Tibial nerve (tissue), 4 donors: ENCODE measurements at regions not wholly inside any gene's neighbourhood (a gene's known extent, or its start where the extent isn't known, plus 50 kb on each side); places are given as distances from the start of the nearest gene placed in this dataset.

Source experiments
- DNase-seq, 2 donors: peaks; one replicate each; pipeline ENCODE4 v3.0.0-alpha.2; 2019; ENCODE audit warnings: low spot score in 2 of 2
- H3K27ac ChIP-seq, 4 donors: fragments of 200-600 bp; sonication (generic) in 3 of 4; one replicate each; pipeline ENCODE4 v1.5.1; 2017 to 2019; ENCODE audit warnings: mild to moderate bottlenecking in 1 of 4
- H3K27me3 ChIP-seq, 2 donors: fragments of 200-600 bp; sonication (generic) in 1 of 2; one replicate each; pipeline versions ENCODE4 v1.5.1 to v1.6.0; 2017 to 2019
- H3K36me3 ChIP-seq, 3 donors: fragments of 200-600 bp; sonication (generic); one replicate each; pipeline ENCODE4 v1.5.1; 2018 to 2019
- H3K4me1 ChIP-seq, 4 donors: fragments of 200-600 bp; sonication (generic) in 3 of 4; one replicate each; pipeline ENCODE4 v1.5.1; 2017 to 2019
- H3K4me3 ChIP-seq, 4 donors: fragments of 200-600 bp; sonication (generic) in 3 of 4; one replicate each; pipeline ENCODE4 v1.5.1; 2017 to 2019; ENCODE audit warnings: mild to moderate bottlenecking in 1 of 4, moderate library complexity in 1 of 4
- H3K9me3 ChIP-seq, 4 donors: fragments of 200-600 bp; sonication (generic) in 3 of 4; one replicate each; pipeline ENCODE4 v1.5.1; 2017 to 2019
- EP300 ChIP-seq, 2 donors: sonication (generic); formaldehyde crosslinking; IDR thresholded peaks; one replicate each; pipeline ENCODE4 v1.6.1; 2017; ENCODE audit warnings: antibody characterized with exemption in 2 of 2, mild to moderate bottlenecking in 1 of 2
- POLR2A ChIP-seq, 2 donors: fragments of 450-650 bp; IDR thresholded peaks; one replicate each; pipeline ENCODE4 v1.6.1; 2017; ENCODE audit warnings: antibody characterized with exemption in 2 of 2, mild to moderate bottlenecking in 2 of 2, moderate library complexity in 2 of 2
- WGBS, 2 donors: methylation state at CpG; one replicate each; pipeline ENCODE4 v1.1.5; 2018; 5-methylcytosine and 5-hydroxymethylcytosine counted together
- TF ChIP-seq, protein P1 (sequence below), 5 experiments: fragments of 200-600 bp in 3 of 5; fragments of 450-650 bp in 2 of 5; sonication (generic) in 3 of 5; IDR thresholded peaks; one replicate each; pipeline ENCODE4 v1.5.1; 2016 to 2019; ENCODE audit warnings: antibody characterized with exemption in 5 of 5, mild to moderate bottlenecking in 3 of 5, moderate library complexity in 2 of 5

DNA sequence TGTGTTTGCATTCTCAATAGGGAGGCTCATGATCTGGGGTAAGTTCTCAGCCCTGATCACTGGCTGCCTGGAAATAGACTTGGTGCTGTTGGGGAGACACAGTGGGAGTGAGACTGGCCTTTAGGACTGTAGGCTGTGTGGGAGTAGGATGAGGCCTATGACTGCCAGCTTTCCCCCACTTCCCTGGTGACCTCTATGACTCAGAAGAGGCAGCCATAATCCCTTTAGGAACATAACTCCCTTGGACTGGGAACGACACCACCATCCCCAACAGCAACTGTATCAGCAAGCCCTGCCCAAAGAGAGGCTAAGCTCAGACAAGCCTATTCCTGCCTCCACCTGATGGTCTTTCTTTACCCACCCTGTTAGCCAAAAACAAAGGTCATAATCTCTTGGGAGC is 91.3 kb downstream of the SUCNR1 start:
- Histone ChIP-seq H3K27ac (no peak overlapping the region), H3K4me1 (peaks cover 0 to 8% (median 0%) of the 10 kb centered on the region in 4 donors), H3K36me3 (no peaks in the 10 kb centered on the region), H3K27me3 (no peaks in the 10 kb centered on the region), H3K4me3 (no peak overlapping the region), H3K9me3 (no peaks in the 10 kb centered on the region)
- no peak for DNase-seq
- 62 to 86% methylated on average over 1 of the region's 1 CpG for WGBS, 2 donors
- TF ChIP-seq POLR2A (IDR thresholded peaks at IDR 0.05) (no peak), EP300 (IDR thresholded peaks at IDR 0.05) (no peak)
- TF ChIP-seq, protein P1, sequence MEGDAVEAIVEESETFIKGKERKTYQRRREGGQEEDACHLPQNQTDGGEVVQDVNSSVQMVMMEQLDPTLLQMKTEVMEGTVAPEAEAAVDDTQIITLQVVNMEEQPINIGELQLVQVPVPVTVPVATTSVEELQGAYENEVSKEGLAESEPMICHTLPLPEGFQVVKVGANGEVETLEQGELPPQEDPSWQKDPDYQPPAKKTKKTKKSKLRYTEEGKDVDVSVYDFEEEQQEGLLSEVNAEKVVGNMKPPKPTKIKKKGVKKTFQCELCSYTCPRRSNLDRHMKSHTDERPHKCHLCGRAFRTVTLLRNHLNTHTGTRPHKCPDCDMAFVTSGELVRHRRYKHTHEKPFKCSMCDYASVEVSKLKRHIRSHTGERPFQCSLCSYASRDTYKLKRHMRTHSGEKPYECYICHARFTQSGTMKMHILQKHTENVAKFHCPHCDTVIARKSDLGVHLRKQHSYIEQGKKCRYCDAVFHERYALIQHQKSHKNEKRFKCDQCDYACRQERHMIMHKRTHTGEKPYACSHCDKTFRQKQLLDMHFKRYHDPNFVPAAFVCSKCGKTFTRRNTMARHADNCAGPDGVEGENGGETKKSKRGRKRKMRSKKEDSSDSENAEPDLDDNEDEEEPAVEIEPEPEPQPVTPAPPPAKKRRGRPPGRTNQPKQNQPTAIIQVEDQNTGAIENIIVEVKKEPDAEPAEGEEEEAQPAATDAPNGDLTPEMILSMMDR (IDR thresholded peaks at IDR 0.05) = no peak

DNA sequence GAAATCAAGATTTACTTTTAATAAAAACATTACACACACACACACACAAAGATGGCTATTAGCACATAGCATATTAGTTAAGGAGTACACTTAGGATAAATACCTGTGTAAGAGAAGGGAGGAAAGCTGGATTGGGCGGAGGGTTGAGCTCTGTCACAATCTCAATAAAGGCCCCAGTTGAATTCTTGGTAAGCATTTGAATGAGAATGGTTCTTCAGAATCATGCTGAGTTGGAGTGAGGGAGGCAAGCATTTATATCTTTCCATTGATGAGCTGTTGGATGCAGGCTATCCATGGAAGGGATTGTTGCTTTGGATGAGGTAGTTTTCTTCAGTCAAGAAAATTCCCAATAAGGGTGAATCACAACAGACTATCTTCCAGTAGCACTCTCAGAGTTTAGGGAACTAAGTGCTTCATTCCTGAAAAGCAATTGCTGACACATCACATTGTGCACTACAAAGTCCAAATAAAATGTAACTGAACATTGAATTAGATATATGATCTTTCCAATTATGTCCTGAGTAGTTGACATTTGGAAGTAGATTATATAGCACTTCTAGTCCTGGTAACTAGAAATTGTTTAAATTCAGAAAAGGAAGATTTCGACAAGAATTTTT is 95.7 kb downstream of the SUCNR1 start:
- Histone ChIP-seq H3K4me1 (no peaks in the 10 kb centered on the region), H3K27ac (no peak overlapping the region), H3K27me3 (no peaks in the 10 kb centered on the region), H3K36me3 (no peaks in the 10 kb centered on the region), H3K9me3 (no peaks in the 10 kb centered on the region), H3K4me3 (no peak overlapping the region)
- TF ChIP-seq, protein P1 (IDR thresholded peaks at IDR 0.05) = no peak
- 83 to 85% methylated on average over 2 of the region's 2 CpGs for WGBS, 2 donors
- DNase-seq = no peak

DNA sequence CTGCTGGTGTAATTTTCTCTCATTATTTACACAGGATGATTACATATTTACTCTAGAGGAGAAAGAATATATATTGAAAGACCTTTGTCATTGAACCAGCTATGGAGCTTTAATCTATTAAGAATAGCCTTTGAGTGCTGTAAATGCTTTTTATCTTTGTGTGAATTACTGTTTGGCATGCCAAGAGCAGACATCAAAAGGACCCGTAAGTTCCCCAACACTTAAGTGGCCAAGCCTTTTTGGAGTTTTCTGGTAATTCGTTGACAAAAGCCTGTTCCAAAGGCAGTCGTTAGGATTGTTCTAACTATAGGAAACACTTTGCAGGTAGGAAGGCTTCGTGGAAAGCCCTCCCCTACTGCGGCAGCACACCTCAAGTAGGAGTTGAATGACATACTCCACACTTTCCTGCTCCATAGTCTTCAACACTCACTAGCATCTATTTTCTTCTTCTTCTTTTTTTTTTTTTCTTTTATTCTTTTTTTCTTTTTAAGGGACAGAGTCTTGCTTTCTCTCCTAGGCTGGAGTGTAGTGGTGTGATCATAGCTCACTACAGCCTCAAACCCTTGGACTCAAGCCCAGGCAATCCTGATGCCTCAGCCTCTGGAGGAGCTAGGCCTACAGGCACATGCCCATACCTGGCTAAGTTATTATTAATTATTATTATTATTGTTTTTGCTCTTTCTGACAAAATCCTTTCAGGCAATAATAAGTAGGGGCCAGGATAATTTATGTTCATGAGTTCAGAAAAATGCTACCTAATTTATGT is 98.6 kb downstream of the SUCNR1 start:
- DNase-seq = no peak
- TF ChIP-seq POLR2A (IDR thresholded peaks at IDR 0.05) = no peak
- Histone ChIP-seq H3K27ac (no peak overlapping the region), H3K36me3 (no peaks in the 10 kb centered on the region), H3K4me3 (no peak overlapping the region), H3K27me3 (no peaks in the 10 kb centered on the region), H3K9me3 (no peaks in the 10 kb centered on the region), H3K4me1 (peaks cover 0 to 11% (median 2%) of the 10 kb centered on the region in 4 donors)
- 68 to 69% methylated on average over 5 of the region's 5 CpGs for WGBS, 2 donors

DNA sequence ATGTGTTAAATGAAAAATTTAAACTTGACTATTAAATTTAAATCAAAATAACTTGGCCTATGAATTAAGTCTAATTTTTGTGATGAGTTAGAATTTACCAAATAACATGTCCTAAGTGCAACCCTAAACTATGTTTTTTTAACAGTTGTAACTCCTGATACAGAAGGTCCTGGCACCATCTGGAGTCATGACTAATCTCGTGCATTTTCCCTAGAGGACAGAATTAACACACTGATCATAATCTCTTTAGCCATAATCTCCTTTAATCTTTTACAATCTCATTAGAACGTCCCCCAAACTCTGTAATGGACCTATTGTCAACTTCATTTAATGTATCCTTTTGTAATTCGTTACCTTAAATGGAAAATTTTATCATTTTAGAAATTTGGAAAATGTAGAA is 100.6 kb downstream of the SUCNR1 start:
- Histone ChIP-seq H3K4me3 (no peak overlapping the region), H3K27me3 (no peaks in the 10 kb centered on the region), H3K9me3 (no peaks in the 10 kb centered on the region), H3K36me3 (no peaks in the 10 kb centered on the region), H3K27ac (no peak overlapping the region), H3K4me1 (peaks cover 0 to 11% (median 2%) of the 10 kb centered on the region in 4 donors)
- DNase-seq = no peak
- 57 to 58% methylated on average over 3 of the region's 3 CpGs for whole genome bisulfite sequencing, 2 donors
- peak in 1 of 2 donors; percentile 14 for TF ChIP-seq EP300 (IDR thresholded peaks at IDR 0.05)
- TF ChIP-seq POLR2A (IDR thresholded peaks at IDR 0.05) = no peak

DNA sequence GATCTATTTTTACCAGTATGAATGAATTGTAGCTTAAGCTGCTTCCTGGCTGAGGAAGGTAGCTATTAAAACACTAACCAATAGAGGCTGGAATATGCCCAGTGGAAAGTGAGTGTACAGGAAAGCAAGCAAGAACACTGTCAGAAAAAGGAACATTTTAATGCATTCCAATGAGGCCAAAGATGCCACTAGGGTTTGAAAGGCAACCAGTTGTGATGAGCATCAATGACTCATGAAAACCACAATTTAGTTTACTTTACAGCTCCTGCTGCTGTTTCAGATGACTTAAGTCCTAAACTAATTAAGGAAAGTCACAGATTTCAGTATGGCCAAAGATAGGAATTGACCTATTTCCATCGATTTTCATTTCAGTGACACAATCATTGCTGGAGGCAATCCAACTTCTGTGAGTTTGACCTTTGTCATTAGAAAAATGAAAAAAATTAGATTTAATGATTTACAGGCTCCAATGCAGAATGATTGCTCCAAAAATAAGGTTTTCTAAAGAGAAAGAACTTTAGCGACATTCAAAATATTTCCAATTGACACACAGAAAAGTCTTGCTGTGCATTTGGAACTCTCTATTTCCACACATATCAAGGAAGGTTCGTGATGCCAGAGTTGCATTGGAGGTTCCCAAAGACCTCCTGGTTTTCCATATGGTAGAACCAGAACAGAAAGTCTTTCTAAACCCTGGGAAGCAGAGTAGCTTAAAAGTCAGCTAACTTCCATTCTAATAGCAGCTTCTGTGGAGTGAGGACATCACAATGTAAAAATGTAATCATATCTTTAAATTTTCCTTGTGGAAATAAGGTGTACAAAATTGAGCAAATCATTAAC is 103.0 kb downstream of the SUCNR1 start:
- H3K4me1 ChIP-seq = peaks cover 0 to 11% (median 2%) of the 10 kb centered on the region in 4 donors
- DNase-seq = no peak
- H3K9me3 ChIP-seq = no peaks in the 10 kb centered on the region
- 39 to 52% methylated on average over 3 of the region's 3 CpGs for WGBS, 2 donors
- peak in 1 of 2 donors; percentile 42 for TF ChIP-seq EP300 (IDR thresholded peaks at IDR 0.05)
- TF ChIP-seq POLR2A (IDR thresholded peaks at IDR 0.05) = no peak
- no peaks in the 10 kb centered on the region for H3K27me3 ChIP-seq
- H3K36me3 ChIP-seq = no peaks in the 10 kb centered on the region
- no peak overlapping the region for H3K4me3 ChIP-seq
- H3K27ac ChIP-seq = peak overlapping the region in 2 of 4 donors; percentile 30 to 48

DNA sequence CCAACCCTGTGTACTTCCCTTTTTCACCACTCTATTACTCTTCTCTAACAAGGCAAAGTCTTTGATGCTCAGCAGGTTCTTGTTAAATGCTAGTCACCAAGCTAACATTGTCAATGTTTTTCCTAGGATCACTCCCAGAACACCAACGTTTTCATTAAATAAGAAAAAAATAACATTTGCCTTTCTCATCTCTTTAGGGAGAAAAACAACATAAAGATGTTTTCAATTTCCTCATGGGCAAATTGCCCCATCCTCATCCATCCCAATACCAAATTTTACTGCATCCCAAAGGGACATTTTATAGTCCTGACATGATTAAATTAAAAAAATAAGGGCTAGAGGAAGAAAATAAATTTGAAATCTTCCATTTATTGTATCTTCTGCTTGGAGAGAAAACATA is 106.5 kb downstream of the SUCNR1 start:
- no peaks in the 10 kb centered on the region for H3K9me3 ChIP-seq
- TF ChIP-seq, protein P1 (IDR thresholded peaks at IDR 0.05) = no peak
- no peak for TF ChIP-seq POLR2A (IDR thresholded peaks at IDR 0.05)
- TF ChIP-seq EP300 (IDR thresholded peaks at IDR 0.05) = no peak
- no peak for DNase-seq
- no peak overlapping the region for H3K4me3 ChIP-seq
- WGBS, 2 donors = 21 to 26% methylated on average over 1 of the region's 1 CpG
- peaks cover 0 to 11% (median 2%) of the 10 kb centered on the region in 4 donors for H3K4me1 ChIP-seq
- no peaks in the 10 kb centered on the region for H3K36me3 ChIP-seq
- H3K27me3 ChIP-seq = no peaks in the 10 kb centered on the region
- H3K27ac ChIP-seq = no peak overlapping the region
